ENCODE measurements at regions not wholly inside any gene's neighbourhood (a gene's known extent, or its start where the extent isn't known, plus 50 kb on each side); places are given as distances from the start of the nearest gene placed in this dataset.

DNA sequence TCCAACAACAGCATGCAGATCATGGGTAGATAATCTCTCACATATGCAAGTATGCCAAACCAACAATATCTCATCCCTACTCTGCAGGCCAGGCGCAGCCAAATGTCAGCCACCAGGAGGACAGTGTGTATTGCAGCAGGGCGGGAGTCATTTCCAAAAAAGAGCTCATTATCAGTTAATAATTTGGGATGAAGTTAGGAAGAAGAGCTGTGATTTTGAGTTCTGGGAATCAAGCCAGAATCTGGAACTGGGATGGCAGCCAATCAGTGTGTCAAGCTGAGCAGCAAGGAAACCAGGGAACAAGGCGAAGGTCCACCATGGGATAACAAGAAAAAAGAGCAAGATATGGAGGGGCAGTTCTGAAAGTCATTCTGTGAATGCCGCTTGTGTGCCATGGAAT, 88.2 kb upstream of the CAMK2D start:
- TF ChIP-seq, protein P1, sequence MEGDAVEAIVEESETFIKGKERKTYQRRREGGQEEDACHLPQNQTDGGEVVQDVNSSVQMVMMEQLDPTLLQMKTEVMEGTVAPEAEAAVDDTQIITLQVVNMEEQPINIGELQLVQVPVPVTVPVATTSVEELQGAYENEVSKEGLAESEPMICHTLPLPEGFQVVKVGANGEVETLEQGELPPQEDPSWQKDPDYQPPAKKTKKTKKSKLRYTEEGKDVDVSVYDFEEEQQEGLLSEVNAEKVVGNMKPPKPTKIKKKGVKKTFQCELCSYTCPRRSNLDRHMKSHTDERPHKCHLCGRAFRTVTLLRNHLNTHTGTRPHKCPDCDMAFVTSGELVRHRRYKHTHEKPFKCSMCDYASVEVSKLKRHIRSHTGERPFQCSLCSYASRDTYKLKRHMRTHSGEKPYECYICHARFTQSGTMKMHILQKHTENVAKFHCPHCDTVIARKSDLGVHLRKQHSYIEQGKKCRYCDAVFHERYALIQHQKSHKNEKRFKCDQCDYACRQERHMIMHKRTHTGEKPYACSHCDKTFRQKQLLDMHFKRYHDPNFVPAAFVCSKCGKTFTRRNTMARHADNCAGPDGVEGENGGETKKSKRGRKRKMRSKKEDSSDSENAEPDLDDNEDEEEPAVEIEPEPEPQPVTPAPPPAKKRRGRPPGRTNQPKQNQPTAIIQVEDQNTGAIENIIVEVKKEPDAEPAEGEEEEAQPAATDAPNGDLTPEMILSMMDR (conservative IDR thresholded peaks at IDR 0.05 in 1 of 2, IDR thresholded peaks at IDR 0.05 in 1 of 2; ENCODE audit: extremely low read depth in 1 of 2, insufficient read depth in 1 of 2, low read depth in 1 of 2, low read length in 2 of 2) = no peak
- no peak for TF ChIP-seq EZH2 (IDR thresholded peaks at IDR 0.05; ENCODE audit: borderline replicate concordance, low read length)
